Esophagus muscularis mucosa (tissue), 4 donors: ENCODE measurements at regions not wholly inside any gene's neighbourhood (a gene's known extent, or its start where the extent isn't known, plus 50 kb on each side); places are given as distances from the start of the nearest gene placed in this dataset.

Experiments
- DNase-seq: peaks from one replicate; pipeline ENCODE4 v3.0.0-alpha.2; 2017; ENCODE audit errors: extremely low spot score
- H3K27ac ChIP-seq, 4 donors: fragments of 200-600 bp; sonication (generic); replicated peaks in 1 of 4; 1 replicate in 3 of 4; 2 replicates in 1 of 4; pipeline ENCODE4 v1.5.1; 2016 to 2019; ENCODE audit warnings: mild to moderate bottlenecking in 1 of 4
- H3K27me3 ChIP-seq, 4 donors: fragments of 200-600 bp; sonication (generic); one replicate each; pipeline versions ENCODE4 v1.5.1 to v1.6.0; 2016 to 2019
- H3K36me3 ChIP-seq, 4 donors: fragments of 200-600 bp; sonication (generic); one replicate each; pipeline ENCODE4 v1.5.1; 2016 to 2019
- H3K4me1 ChIP-seq, 4 donors: fragments of 200-600 bp; sonication (generic); one replicate each; pipeline ENCODE4 v1.5.1; 2016 to 2019
- H3K4me3 ChIP-seq, 4 donors: fragments of 200-600 bp; sonication (generic); 1 replicate in 2 of 4; 2 replicates in 2 of 4; pipeline ENCODE4 v1.5.1; 2016 to 2019; ENCODE audit warnings: mild to moderate bottlenecking in 4 of 4, moderate library complexity in 1 of 4
- H3K9me3 ChIP-seq, 4 donors: fragments of 200-600 bp; sonication (generic); 1 replicate in 3 of 4; 2 replicates in 1 of 4; pipeline ENCODE4 v1.5.1; 2016 to 2019
- EP300 ChIP-seq: sonication (generic); formaldehyde crosslinking; IDR thresholded peaks from one replicate; pipeline ENCODE4 v1.6.1; 2017; ENCODE audit warnings: antibody characterized with exemption
- POLR2A ChIP-seq: fragments of 450-650 bp; IDR thresholded peaks from one replicate; pipeline ENCODE4 v1.6.1; 2017; ENCODE audit warnings: antibody characterized with exemption, moderate library complexity, mild to moderate bottlenecking, low read depth
- POLR2AphosphoS5 ChIP-seq, 2 donors: sonication (generic); formaldehyde crosslinking; IDR thresholded peaks; one replicate each; pipeline ENCODE4 v1.6.1; 2017; ENCODE audit warnings: antibody characterized with exemption in 2 of 2
- WGBS: methylation state at CpG from one replicate; pipeline ENCODE4 v1.1.5; 2018; 5-methylcytosine and 5-hydroxymethylcytosine counted together
- intact Hi-C: fragments of 100-400 bp; cut with DNase I; formaldehyde crosslinking; loops from one replicate; pipeline ENCODE4 v1.15.1; 2023
- TF ChIP-seq, protein P1 (sequence below), 3 experiments: fragments of 200-600 bp in 2 of 3; fragments of 450-650 bp in 1 of 3; sonication (generic) in 2 of 3; IDR thresholded peaks; one replicate each; pipeline ENCODE4 v1.5.1; 2017 to 2019; ENCODE audit warnings: antibody characterized with exemption in 3 of 3, mild to moderate bottlenecking in 2 of 3, moderate library complexity in 1 of 3

DNA sequence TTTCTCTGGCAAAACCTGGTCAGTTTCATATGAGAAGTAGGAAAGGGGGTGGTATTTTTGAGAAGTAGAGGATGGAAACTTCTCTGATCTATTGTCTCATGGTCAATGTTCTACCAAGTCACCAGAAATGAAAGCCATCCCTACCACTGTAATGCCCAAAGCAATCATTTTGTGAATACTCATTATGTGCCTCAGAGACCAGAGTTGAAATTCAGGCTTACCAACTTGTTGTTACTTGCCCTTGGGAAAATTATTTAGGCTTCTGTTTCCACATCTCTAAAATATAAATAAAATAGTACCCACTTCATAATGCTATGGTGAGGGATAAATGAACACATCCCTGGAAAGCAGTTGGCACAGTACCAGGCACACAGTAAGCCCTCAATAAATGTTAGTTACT is 723.7 kb upstream of the TBX3 start:
- H3K27me3 ChIP-seq = peaks cover 0 to 18% (median 0%) of the 10 kb centered on the region in 4 donors
- intact Hi-C loops = no loop called here
- no peaks in the 10 kb centered on the region for H3K36me3 ChIP-seq
- no peaks in the 10 kb centered on the region for H3K9me3 ChIP-seq
- no peak for TF ChIP-seq POLR2AphosphoS5 (IDR thresholded peaks at IDR 0.05)
- TF ChIP-seq, protein P1, sequence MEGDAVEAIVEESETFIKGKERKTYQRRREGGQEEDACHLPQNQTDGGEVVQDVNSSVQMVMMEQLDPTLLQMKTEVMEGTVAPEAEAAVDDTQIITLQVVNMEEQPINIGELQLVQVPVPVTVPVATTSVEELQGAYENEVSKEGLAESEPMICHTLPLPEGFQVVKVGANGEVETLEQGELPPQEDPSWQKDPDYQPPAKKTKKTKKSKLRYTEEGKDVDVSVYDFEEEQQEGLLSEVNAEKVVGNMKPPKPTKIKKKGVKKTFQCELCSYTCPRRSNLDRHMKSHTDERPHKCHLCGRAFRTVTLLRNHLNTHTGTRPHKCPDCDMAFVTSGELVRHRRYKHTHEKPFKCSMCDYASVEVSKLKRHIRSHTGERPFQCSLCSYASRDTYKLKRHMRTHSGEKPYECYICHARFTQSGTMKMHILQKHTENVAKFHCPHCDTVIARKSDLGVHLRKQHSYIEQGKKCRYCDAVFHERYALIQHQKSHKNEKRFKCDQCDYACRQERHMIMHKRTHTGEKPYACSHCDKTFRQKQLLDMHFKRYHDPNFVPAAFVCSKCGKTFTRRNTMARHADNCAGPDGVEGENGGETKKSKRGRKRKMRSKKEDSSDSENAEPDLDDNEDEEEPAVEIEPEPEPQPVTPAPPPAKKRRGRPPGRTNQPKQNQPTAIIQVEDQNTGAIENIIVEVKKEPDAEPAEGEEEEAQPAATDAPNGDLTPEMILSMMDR (IDR thresholded peaks at IDR 0.05) = no peak
- no peak for TF ChIP-seq POLR2A
- no peak for DNase-seq
- H3K27ac ChIP-seq = no peak overlapping the region
- H3K4me3 ChIP-seq = no peak overlapping the region
- peaks cover 0 to 7% (median 3%) of the 10 kb centered on the region in 4 donors for H3K4me1 ChIP-seq

DNA sequence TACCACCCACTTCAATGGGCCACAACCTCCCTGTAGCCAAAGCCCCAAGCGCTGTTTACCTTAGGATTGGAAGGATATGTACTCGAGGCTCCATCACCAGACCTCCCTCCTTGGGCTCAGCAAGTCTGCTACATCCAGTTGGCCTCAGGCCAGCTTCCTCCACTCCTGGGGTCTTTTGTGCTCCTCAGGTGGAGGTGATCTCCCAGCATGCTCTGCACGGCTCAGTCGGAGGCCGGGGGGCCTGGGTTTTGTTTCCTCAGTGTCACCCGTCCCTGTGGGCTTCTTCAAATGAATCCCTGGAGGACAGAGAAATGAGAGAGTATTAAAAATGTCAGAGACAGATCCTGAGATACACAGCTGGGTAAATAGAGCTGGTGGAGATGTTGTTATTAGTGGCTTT is 723.1 kb upstream of the TBX3 start:
- H3K36me3 ChIP-seq = no peaks in the 10 kb centered on the region
- H3K9me3 ChIP-seq = no peaks in the 10 kb centered on the region
- H3K4me1 ChIP-seq = peaks cover 0 to 7% (median 3%) of the 10 kb centered on the region in 4 donors
- no peak overlapping the region for H3K27ac ChIP-seq
- peak; percentile 85 for DNase-seq
- H3K4me3 ChIP-seq = no peak overlapping the region
- peaks cover 0 to 18% (median 0%) of the 10 kb centered on the region in 4 donors for H3K27me3 ChIP-seq
- 79% methylated on average over 6 of the region's 6 CpGs for WGBS
- intact Hi-C loops = no loop called here
- no peak for TF ChIP-seq POLR2A
- no peak for TF ChIP-seq EP300
- no peak for TF ChIP-seq POLR2AphosphoS5 (IDR thresholded peaks at IDR 0.05)
- TF ChIP-seq, protein P1 (IDR thresholded peaks at IDR 0.05) = no peak

DNA sequence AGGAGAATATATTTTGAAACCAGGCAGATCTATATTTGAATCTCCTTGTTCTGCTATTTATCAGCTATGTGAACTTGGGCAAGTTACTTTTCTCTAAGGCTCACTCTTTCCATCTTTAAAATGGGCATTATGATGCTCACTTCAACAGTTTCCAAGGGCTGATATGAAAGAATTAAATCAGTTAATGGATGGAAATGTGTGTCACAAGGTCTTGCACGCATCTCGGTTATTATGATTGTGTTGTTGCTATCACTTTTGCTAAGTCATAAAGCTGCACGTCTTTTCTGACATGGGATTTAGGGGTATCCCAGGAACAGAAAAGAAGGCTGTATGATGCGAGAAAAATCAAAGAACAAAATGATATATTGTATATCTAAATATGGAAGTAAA is 721.5 kb upstream of the TBX3 start:
- H3K27me3 ChIP-seq = peaks cover 0 to 18% (median 0%) of the 10 kb centered on the region in 4 donors
- TF ChIP-seq, protein P1 (IDR thresholded peaks at IDR 0.05) = no peak
- TF ChIP-seq POLR2A (no peak), EP300 (no peak), POLR2AphosphoS5 (IDR thresholded peaks at IDR 0.05) (no peak)
- no peaks in the 10 kb centered on the region for H3K9me3 ChIP-seq
- H3K4me3 ChIP-seq = no peak overlapping the region
- peaks cover 0 to 7% (median 3%) of the 10 kb centered on the region in 4 donors for H3K4me1 ChIP-seq
- intact Hi-C loops = no loop called here
- no peak overlapping the region for H3K27ac ChIP-seq
- H3K36me3 ChIP-seq = no peaks in the 10 kb centered on the region
- WGBS = 75% methylated on average over 4 of the region's 4 CpGs
- DNase-seq = no peak

DNA sequence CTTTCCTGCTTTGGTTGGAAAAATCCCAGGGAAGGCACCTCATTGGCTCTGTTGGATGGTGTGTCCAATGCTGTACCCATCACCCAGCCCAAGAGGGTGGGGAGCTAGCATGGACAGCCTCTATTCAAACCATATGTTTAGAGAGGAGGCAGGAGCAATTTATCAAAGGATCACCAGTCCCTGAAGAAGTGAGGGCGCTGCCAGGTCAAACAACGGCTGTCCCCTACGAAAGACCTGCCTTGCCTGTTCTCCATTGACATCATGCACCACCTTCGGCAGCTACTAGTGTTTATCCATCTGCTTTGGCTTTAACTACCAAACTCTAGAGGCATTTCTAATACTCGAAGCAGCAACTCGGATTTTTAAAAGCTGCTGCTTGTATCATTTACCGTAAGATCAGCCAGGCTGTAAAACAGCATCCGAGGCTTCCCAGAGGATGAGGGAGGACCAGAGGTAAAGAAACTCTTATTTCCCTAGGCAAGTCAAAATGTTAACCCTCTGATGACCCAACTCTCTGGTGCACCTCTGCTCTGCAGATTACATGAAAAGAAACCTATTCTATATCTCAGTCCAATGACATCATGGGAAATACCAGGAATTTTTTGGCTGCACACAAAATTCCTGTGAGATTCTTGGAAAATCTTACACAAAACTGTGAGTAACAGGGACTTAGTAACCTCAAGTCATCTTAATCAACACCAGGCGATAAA is 720.9 kb upstream of the TBX3 start:
- Histone ChIP-seq H3K4me3 (no peak overlapping the region), H3K27ac (no peak overlapping the region)

More for the DNA sequence above, 720.9 kb upstream of the TBX3 start:
- TF ChIP-seq, protein P1 (IDR thresholded peaks at IDR 0.05) = no peak
- no peak for TF ChIP-seq EP300
- TF ChIP-seq POLR2AphosphoS5 (IDR thresholded peaks at IDR 0.05) = no peak
- TF ChIP-seq POLR2A = no peak
- H3K9me3 ChIP-seq = no peaks in the 10 kb centered on the region
- DNase-seq = peak; percentile 75
- H3K4me1 ChIP-seq = peaks cover 0 to 7% (median 3%) of the 10 kb centered on the region in 4 donors
- H3K27me3 ChIP-seq = peaks cover 0 to 18% (median 0%) of the 10 kb centered on the region in 4 donors
- intact Hi-C loops = no loop called here
- WGBS = 27% methylated on average over 9 of the region's 9 CpGs
- no peaks in the 10 kb centered on the region for H3K36me3 ChIP-seq
